ENCODE measurements at regions not wholly inside any gene's neighbourhood (a gene's known extent, or its start where the extent isn't known, plus 50 kb on each side); places are given as distances from the start of the nearest gene placed in this dataset.

DNA sequence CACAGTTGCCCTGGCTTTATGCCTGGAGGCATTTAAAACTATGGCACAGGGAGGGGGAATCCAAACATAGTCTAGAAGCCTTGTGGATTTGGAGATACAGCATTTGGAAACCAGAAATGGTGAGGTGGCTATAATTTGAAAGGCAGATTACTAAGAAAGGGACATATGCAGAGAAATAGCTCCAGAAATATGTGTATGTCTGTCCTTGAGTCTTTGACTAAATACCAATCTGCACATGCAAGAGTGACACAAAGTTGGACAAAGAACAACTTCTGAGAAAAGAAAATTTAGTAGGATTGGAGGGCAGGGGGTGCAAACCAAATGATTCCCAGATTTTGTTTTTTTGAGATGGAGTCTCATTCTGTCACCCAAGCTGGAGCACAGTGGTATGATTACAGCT lies 229.6 kb downstream of the TMEM26 start:
- peaks cover 0 to 1% (median 0%) of the 10 kb centered on the region in 3 donors for H3K27me3 Mint-ChIP-seq (ENCODE audit: low read depth in 3 of 3)
- TF ChIP-seq, protein P1, sequence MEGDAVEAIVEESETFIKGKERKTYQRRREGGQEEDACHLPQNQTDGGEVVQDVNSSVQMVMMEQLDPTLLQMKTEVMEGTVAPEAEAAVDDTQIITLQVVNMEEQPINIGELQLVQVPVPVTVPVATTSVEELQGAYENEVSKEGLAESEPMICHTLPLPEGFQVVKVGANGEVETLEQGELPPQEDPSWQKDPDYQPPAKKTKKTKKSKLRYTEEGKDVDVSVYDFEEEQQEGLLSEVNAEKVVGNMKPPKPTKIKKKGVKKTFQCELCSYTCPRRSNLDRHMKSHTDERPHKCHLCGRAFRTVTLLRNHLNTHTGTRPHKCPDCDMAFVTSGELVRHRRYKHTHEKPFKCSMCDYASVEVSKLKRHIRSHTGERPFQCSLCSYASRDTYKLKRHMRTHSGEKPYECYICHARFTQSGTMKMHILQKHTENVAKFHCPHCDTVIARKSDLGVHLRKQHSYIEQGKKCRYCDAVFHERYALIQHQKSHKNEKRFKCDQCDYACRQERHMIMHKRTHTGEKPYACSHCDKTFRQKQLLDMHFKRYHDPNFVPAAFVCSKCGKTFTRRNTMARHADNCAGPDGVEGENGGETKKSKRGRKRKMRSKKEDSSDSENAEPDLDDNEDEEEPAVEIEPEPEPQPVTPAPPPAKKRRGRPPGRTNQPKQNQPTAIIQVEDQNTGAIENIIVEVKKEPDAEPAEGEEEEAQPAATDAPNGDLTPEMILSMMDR (IDR thresholded peaks at IDR 0.05) = no peak
- no peak overlapping the region for H3K4me3 Mint-ChIP-seq
- peaks cover 13 to 23% of the 10 kb centered on the region in 2 donors for H3K9me3 ChIP-seq (replicated peaks in 1 of 2; ENCODE audit: control insufficient read depth in 1 of 2, insufficient read depth in 1 of 2, low read length in 2 of 2)
- peaks cover 4 to 22% (median 16%) of the 10 kb centered on the region in 7 donors for H3K9me3 Mint-ChIP-seq
- H4K20me1 ChIP-seq (ENCODE audit: insufficient read depth, low read length) = no peaks in the 10 kb centered on the region
- no peaks in the 10 kb centered on the region for H3K27me3 ChIP-seq (ENCODE audit: control insufficient read depth in 2 of 2, insufficient read depth in 2 of 2, low read length in 2 of 2)
- no peaks in the 10 kb centered on the region for H3K36me3 ChIP-seq (replicated peaks in 1 of 2; ENCODE audit: control insufficient read depth in 1 of 2, insufficient read depth in 2 of 2, low read length in 2 of 2)
- H3K79me2 ChIP-seq (ENCODE audit: insufficient read depth, low read length) = no peaks in the 10 kb centered on the region
- no peak overlapping the region for H3K4me2 ChIP-seq (replicated peaks; ENCODE audit: extremely low read depth, low read length, poor library complexity, severe bottlenecking)
- H2AFZ ChIP-seq (ENCODE audit: insufficient read depth, low read depth, low read length, poor library complexity, severe bottlenecking) = no peak overlapping the region
- intact Hi-C loops (cut with micrococcal nuclease) = no loop called here
- no peaks in the 10 kb centered on the region for H3K4me1 ChIP-seq (ENCODE audit: control insufficient read depth in 1 of 2, insufficient read depth in 2 of 2, low read length in 2 of 2)
- H3K36me3 Mint-ChIP-seq = no peaks in the 10 kb centered on the region
- DNase-seq = no peak
- no peak overlapping the region for H3K27ac ChIP-seq (ENCODE audit: low read depth in 1 of 2, low read length in 2 of 2)
- H3K4me3 ChIP-seq (replicated peaks in 1 of 3; ENCODE audit: low read depth in 2 of 3, low read length in 3 of 3) = no peak overlapping the region
- no peaks in the 10 kb centered on the region for H3K4me1 Mint-ChIP-seq
- no peak overlapping the region for H3K9ac ChIP-seq (ENCODE audit: insufficient read depth, low read length, poor library complexity, severe bottlenecking)
- no peak overlapping the region for H3K27ac Mint-ChIP-seq

DNA sequence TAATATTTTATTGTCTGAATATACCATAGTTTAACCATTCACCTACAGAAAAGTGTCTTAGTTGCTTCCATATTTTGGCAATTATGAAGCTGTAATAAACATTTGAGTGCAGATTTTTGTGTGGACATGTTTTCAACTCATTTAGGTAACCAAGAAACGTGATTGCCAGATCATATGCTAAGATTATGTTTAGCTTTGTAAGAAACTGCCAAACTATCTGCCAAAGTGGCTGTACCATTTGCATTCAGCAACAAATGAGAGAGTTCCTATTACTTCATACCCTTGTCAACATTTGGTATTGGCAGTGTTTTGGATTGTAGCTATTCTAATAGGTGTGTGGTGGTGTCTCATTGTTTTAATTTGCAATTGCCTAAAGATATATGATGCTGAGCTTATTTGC lies 233.5 kb downstream of the TMEM26 start:
- intact Hi-C loops (cut with micrococcal nuclease) = loop anchor here in 1 of 2 donors (10.0 kb wide), 1 partner anchor 855 kb away; no protein-coding TSS in a partner anchor
- Histone ChIP-seq H3K9ac (ENCODE audit: insufficient read depth, low read length, poor library complexity, severe bottlenecking) (no peak overlapping the region), H3K79me2 (ENCODE audit: insufficient read depth, low read length) (no peaks in the 10 kb centered on the region), H3K4me3 (replicated peaks in 1 of 3; ENCODE audit: low read depth in 2 of 3, low read length in 3 of 3) (no peak overlapping the region), H3K4me2 (replicated peaks; ENCODE audit: extremely low read depth, low read length, poor library complexity, severe bottlenecking) (no peak overlapping the region), H3K27ac (ENCODE audit: low read depth in 1 of 2, low read length in 2 of 2) (no peak overlapping the region), H2AFZ (ENCODE audit: insufficient read depth, low read depth, low read length, poor library complexity, severe bottlenecking) (no peak overlapping the region), H3K4me1 (ENCODE audit: control insufficient read depth in 1 of 2, insufficient read depth in 2 of 2, low read length in 2 of 2) (no peaks in the 10 kb centered on the region), H3K9me3 (replicated peaks in 1 of 2; ENCODE audit: control insufficient read depth in 1 of 2, insufficient read depth in 1 of 2, low read length in 2 of 2) (peaks cover 3 to 4% of the 10 kb centered on the region in 2 donors), H4K20me1 (ENCODE audit: insufficient read depth, low read length) (no peaks in the 10 kb centered on the region), H3K27me3 (ENCODE audit: control insufficient read depth in 2 of 2, insufficient read depth in 2 of 2, low read length in 2 of 2) (no peaks in the 10 kb centered on the region), H3K36me3 (replicated peaks in 1 of 2; ENCODE audit: control insufficient read depth in 1 of 2, insufficient read depth in 2 of 2, low read length in 2 of 2) (no peaks in the 10 kb centered on the region)
- WGBS (ENCODE audit: insufficient coverage) = no CpG with 5 or more reads among the region's 1 CpG
- Mint-ChIP-seq H3K36me3 (no peaks in the 10 kb centered on the region), H3K27me3 (ENCODE audit: low read depth in 3 of 3) (peaks cover 0 to 1% (median 0%) of the 10 kb centered on the region in 3 donors), H3K27ac (no peak overlapping the region), H3K4me3 (no peak overlapping the region), H3K4me1 (no peaks in the 10 kb centered on the region), H3K9me3 (peaks cover 0 to 9% (median 3%) of the 10 kb centered on the region in 7 donors)
- no peak for DNase-seq
- TF ChIP-seq, protein P1 (IDR thresholded peaks at IDR 0.05) = no peak

All from CD14-positive monocyte (primary cell).